GM12874 (cell line): ENCODE measurements at regions not wholly inside any gene's neighbourhood (a gene's known extent, or its start where the extent isn't known, plus 50 kb on each side); places are given as distances from the start of the nearest gene placed in this dataset.

ENCODE experiments used
- TF ChIP-seq, protein P1 (sequence below): IDR thresholded peaks from 2 replicates; pipeline ENCODE4 v1.5.1; 2011; ENCODE audit warnings: low read depth, mild to moderate bottlenecking, control low read depth, low read length, moderate library complexity; ENCODE audit not compliant: insufficient read depth

DNA sequence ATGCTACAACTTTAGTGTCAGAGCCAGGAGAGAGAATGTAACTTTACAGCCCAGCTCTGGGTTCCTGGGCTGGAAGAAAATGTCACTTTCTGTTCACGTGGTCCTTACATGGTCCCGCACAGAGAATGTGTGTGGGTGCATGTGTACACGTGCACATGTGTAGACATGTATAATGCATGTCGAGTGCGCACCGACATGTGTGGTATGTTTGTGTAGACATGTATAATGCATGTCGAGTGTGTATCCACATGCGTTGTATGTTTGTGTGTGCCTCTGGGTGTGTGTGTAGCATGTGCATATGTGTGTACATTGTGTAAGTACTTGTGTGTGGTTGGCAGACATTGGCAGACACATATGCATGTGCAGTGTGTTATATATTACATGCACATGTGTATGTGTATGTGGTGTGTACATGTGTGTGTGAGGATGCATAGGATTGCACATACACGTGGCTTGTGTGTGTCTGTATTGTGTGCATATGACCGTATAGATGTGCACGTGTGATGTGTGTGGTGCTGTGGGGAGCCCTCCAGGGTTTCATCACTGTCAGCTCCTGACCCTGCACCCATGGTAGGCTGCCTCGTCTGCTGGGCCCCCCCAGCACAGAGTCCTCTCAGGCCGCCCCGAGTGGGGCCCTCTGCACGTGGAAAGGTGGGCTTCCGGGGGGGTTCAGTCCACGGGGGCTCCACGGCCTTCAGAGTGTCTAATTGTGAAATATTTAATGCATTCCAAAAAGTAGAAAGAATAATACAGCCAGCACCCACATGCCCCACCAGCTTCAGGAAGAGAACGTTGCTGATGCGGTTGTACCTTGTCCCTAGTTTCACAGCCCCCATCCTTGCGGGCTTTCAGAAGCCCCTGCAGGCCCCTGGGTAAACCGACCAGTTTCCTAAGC is 214.2 kb upstream of the GSE1 start:
- TF ChIP-seq, protein P1, sequence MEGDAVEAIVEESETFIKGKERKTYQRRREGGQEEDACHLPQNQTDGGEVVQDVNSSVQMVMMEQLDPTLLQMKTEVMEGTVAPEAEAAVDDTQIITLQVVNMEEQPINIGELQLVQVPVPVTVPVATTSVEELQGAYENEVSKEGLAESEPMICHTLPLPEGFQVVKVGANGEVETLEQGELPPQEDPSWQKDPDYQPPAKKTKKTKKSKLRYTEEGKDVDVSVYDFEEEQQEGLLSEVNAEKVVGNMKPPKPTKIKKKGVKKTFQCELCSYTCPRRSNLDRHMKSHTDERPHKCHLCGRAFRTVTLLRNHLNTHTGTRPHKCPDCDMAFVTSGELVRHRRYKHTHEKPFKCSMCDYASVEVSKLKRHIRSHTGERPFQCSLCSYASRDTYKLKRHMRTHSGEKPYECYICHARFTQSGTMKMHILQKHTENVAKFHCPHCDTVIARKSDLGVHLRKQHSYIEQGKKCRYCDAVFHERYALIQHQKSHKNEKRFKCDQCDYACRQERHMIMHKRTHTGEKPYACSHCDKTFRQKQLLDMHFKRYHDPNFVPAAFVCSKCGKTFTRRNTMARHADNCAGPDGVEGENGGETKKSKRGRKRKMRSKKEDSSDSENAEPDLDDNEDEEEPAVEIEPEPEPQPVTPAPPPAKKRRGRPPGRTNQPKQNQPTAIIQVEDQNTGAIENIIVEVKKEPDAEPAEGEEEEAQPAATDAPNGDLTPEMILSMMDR, result no peak

DNA sequence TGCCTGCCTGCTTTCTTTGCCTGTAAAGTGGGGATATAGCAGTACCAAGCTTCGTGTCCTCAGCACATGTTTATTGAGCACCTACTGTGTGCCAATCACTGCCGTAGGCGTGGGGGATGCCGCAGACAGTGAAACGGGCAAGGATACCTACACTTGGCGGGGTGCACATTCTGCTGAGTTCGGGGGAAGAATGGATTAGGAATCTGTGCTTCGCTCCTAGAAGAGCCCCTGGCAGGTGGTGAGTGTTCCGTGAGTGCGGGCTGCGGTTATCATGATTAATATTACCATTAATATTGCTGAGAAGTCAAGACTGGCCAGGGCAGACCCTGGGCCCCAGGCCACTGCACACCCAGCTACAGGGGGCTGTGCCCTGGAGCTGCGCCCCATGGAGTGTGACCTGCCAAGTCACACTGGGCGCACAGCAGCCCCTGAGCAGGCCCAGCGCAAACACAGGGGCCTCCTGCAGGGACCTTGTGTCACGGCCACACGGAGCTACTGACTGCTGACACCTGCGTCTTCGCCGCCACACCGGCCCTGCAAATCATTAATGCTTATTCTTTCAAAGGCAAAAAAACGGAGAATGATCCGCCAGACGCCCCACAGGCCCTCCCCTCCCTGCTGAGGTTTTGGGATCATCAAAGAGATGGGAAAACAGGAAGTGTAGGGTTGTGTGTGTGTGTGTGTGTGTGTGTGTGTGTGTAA is 213.4 kb upstream of the GSE1 start:
- TF ChIP-seq, protein P1, result no peak

DNA sequence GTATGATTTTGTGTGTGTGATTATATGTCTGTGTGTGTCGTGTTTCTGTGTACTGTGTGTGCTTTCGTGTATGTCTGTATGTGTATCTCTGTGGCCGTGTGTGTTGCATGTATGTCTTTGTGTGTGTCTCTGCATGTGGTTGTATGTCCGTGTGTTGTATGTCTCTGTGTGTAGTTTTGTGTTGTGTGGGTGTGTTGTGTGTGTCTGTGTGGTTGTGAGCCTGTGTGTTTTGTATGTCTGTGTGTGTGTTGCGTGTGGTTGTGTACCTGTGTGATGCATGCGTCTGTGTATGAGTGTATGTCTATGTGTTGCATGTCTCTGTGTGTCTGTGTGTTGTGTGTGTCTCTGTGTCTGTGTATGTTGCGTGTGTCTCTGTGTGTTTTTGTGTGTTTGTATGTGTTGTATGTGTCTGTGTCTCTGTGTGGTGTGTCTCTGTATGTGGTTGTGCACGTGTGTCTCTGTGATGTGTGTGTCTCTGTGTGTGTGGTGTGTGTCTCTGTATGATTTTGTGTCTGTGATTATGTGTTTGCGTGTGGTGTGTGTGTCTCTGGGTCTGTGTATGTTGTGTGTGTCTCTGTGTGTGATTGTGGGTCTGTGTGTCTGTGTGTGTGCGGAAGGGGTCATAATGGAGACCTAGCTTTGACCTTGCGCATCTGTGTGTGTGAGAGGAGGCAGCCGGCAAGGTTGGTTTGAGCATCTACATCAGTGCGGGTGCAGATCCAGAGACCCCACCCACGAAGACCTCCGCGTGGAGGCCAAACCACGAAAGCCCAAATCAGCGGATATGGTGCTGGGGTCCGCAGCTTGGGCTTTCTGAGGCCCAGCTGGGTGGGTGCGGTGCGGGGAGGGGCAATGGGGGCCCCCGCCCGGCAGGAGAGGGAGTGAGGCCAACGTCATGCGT is 212.6 kb upstream of the GSE1 start:
- TF ChIP-seq, protein P1, result no peak

DNA sequence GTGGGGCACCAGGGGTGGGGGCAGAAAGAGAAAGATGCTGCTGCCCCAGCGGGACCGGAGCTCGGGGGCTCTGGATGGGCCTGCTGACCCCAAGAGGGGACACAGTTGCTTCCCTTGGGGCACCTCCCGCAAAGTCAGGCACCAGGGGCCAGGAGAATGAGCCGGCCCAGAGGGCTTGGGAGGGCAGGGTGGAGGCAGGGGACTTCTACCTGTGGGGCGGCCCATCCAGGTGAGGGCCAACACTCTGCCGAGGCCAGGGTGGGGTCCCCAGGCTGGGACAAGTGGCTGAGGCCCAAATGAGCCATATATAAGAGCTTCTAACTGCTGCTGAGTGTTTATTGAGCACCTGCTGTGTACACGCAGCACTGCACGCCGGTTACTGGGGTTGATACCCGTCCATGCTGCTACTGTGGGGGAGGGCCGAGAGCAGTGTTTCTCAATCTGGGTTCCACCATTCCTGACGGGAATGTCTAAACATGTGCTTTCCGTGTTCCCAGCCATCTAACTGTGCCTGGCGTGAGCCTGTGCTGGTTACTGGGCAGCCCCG is 211.7 kb upstream of the GSE1 start:
- TF ChIP-seq, protein P1, result no peak

DNA sequence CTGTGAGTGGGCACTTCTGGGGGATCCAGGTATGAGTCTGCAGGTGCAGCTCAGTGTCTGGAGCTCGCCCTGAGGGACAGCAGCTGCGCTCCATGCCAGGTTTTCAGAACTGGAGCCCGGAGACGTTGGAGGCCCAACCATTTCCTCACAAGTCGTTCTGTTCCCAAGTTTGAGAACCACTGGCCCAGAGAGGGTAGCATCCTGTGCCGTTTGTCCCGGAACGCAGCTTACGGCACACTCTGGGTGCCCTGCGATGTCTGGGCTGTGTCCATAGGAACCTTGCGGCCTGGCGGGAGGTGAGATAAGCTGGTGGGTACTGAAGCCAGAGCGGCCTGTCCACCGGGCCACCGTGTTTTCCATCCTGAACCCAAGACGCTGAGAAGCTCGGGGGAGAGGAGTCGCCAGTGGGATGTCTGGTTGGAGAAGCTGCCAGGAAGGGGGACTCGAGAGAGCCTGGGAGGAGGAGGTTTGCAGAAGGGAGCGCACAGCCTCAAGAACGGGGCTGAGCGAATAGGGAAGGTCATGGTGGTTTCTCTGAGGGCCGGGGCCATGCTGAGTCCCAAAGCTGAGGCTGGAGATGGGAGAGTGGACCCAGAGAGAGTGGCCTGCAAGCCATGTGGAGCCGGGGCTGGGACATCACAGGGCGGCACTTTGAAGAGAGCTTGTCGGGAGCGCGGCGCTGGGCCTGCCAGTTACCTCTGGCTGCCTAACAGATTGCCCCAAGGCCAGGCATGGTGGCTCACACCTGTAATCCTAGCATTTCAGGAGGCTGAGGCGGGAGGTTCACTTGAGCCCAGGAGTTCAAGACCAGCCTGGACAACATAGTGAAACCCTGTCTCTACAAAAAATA is 211.0 kb upstream of the GSE1 start:
- TF ChIP-seq, protein P1, result no peak

DNA sequence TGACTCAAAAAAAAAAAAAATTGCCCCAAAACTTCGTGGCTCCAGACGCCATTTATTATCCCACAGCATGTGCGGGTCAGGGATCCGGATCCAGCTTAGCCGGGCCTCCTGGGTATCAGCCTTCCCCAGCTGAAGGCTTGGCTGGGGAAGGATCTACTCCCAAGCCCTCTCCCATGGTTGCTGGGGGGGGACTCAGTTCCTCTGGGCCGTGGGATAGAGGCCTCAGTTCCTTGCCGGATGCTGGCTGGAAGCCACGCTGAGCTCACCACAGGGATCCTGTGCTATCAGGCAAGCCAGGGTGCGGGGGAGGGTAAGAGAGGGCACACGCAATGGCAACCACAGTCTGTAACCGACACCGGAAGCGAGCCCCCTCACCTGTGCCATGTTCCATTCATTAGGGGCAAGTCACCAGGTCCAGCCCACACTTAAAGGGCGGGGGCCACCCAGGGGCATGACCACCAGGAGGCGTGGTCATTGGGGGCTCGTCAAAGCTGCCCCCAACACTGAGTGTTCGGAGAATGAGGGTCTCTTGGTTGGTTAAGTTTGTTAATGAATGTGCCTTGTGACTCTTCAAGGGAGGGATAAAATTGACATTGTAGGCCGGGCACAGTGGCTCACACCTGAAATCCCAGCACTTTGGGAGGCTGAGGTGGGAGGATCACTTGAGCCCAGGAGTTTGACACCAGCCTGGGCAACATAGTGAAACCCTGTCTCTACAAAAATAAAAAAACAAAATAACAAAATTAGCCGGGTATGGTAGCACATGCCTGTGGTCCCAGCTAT is 210.0 kb upstream of the GSE1 start:
- TF ChIP-seq, protein P1, result no peak
